ENCODE measurements at regions not wholly inside any gene's neighbourhood (a gene's known extent, or its start where the extent isn't known, plus 50 kb on each side); places are given as distances from the start of the nearest gene placed in this dataset.

DNA sequence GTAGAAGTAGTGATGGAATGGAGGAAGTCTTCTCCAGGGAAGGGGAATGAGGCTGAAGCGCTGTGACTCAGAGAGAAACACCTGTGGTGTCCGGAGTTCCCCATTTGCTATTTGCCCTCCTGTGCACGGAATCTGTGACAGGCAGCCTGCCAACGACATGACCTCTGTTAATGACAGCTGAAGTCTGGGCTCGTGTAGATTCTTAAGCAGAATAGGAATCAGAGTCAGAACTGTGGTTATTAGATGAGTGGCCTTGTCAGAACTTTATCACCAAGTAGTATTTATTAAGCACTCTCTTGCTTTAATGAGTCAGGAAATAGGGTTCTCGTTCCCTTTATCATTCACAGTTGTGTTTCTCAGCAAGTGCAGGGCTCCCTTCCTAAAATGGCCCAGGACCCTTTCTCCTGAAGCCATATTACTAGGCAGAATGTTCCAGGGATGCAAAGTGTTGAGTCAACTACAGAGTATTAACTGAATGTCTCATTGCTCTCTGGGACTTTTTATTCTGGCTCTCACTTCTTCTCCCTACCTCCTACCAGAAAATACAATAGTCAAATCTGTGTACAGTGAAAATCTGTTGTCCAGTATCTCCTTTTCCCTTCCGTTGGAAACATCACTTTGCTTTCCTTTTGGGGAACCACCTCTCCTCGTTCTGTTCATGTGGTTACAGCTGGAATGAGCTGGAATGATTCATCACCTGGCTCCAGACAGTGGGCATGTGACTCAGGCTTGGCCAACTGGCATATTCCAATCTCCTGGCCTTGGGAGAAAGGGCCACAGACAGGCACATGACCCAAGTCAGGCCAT lies 77.8 kb upstream of the MAX start:
- TF ChIP-seq CTCF (IDR thresholded peaks at IDR 0.05; ENCODE audit: unreplicated experiment) = no peak

GRCh38 chr14:65180725-65181025 lies 78.4 kb upstream of the MAX start:
- Mint-ChIP-seq H3K27me3 (ENCODE audit: low read depth) (peaks cover 7% of the 10 kb centered on the region), H3K36me3 (peaks cover 2% of the 10 kb centered on the region), H3K9me3 (peaks cover 15% of the 10 kb centered on the region), H3K27ac (no peak overlapping the region), H3K4me3 (no peak overlapping the region), H3K4me1 (peaks cover 8% of the 10 kb centered on the region)
- no peak for TF ChIP-seq CTCF (IDR thresholded peaks at IDR 0.05; ENCODE audit: unreplicated experiment)
- no peak for DNase-seq (ENCODE audit: low spot score in 2 of 2, unreplicated experiment in 2 of 2)

More for the DNA sequence above, 77.8 kb upstream of the MAX start:
- Mint-ChIP-seq H3K4me3 (no peak overlapping the region), H3K27me3 (ENCODE audit: low read depth) (peaks cover 6% of the 10 kb centered on the region), H3K9me3 (peaks cover 15% of the 10 kb centered on the region), H3K27ac (no peak overlapping the region), H3K36me3 (peaks cover 2% of the 10 kb centered on the region), H3K4me1 (peaks cover 8% of the 10 kb centered on the region)
- no peak for DNase-seq (ENCODE audit: low spot score in 2 of 2, unreplicated experiment in 2 of 2)

GRCh38 chr14:65184032-65184764 lies 81.9 kb upstream of the MAX start:
- TF ChIP-seq CTCF (IDR thresholded peaks at IDR 0.05; ENCODE audit: unreplicated experiment) = no peak
- Mint-ChIP-seq H3K36me3 (peaks cover 2% of the 10 kb centered on the region), H3K9me3 (peaks cover 15% of the 10 kb centered on the region), H3K4me1 (peaks cover 9% of the 10 kb centered on the region), H3K4me3 (no peak overlapping the region), H3K27ac (no peak overlapping the region), H3K27me3 (ENCODE audit: low read depth) (peaks cover 7% of the 10 kb centered on the region)
- no peak for DNase-seq (ENCODE audit: low spot score in 2 of 2, unreplicated experiment in 2 of 2)

GRCh38 chr14:65185829-65186228 lies 83.5 kb upstream of the MAX start:
- Mint-ChIP-seq H3K27me3 (ENCODE audit: low read depth) (peaks cover 7% of the 10 kb centered on the region), H3K27ac (no peak overlapping the region), H3K4me1 (peaks cover 2% of the 10 kb centered on the region), H3K4me3 (no peak overlapping the region), H3K9me3 (peaks cover 15% of the 10 kb centered on the region), H3K36me3 (peaks cover 2% of the 10 kb centered on the region)
- TF ChIP-seq CTCF (IDR thresholded peaks at IDR 0.05; ENCODE audit: unreplicated experiment) = no peak
- no peak for DNase-seq (ENCODE audit: low spot score in 2 of 2, unreplicated experiment in 2 of 2)

DNA sequence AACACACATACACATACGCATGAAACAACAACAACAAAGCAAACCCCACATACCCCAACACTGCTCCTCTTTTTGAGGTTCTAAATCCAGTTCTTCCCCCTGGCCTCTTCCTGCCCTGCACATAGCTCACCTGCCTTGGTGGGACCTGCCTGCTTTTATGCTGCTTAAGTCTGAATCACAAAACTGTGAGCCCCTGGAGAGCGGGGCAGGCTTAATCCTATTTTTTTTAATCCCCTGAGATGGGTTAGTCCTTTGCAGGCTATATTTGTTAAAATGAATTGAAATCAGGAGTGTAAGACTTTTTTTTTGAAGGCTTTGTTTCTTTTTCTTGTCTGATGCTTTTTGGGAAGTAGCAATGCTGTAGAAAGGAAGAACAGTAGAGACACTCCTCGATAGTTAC lies 84.6 kb upstream of the MAX start:
- Mint-ChIP-seq H3K36me3 (peaks cover 1% of the 10 kb centered on the region), H3K9me3 (peaks cover 12% of the 10 kb centered on the region), H3K27me3 (ENCODE audit: low read depth) (peaks cover 7% of the 10 kb centered on the region), H3K4me1 (peaks cover 2% of the 10 kb centered on the region), H3K27ac (no peak overlapping the region), H3K4me3 (no peak overlapping the region)
- DNase-seq (ENCODE audit: low spot score in 2 of 2, unreplicated experiment in 2 of 2) = no peak
- no peak for TF ChIP-seq CTCF (IDR thresholded peaks at IDR 0.05; ENCODE audit: unreplicated experiment)

All from mesothelial cell of epicardium (in vitro differentiated cells).